ENCODE measurements at regions not wholly inside any gene's neighbourhood (a gene's known extent, or its start where the extent isn't known, plus 50 kb on each side); places are given as distances from the start of the nearest gene placed in this dataset.
"Not testable (repeated sequence)": the region's sequence is repeated elsewhere in the genome, so short reads cannot be mapped to it uniquely, and the experiment has no call there.

DNA sequence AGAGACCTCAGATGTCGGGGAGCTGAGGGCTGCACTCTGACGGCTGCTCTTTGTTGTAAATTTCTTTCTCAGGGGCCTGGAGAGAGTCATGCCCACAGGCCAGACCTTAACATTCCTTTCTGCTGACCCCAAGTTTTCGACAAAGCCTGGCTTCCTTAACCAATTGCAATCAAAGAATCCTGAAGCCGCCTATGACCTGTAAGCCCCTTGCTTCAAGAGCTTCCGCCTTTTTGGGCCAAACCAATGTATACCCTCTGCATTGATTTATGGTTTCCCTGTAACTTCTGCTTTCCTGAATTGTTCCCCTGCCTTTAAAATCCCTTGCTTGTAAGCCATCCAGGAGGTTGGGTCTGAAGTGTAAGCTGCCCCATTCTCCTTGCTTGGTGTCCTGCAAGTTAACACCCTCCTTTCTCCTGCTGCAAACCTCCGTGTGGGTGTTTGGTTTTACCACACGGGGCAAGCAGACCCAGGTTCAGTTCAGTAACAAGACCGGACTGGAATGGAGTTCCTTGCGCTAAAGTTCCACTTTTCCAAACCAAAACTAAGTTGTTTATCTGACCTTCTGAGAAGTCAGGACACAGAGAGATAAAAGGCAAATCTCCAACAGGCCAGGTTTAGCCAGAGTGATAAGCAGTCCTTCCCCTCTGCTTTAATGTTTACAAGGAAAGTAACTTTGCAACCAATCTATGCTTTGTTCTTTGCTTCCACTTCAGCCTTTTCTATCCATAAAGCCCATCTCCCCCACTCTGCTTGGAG, 141.6 kb downstream of the KCNJ12 start:
- FAIRE-seq = no peak

DNA sequence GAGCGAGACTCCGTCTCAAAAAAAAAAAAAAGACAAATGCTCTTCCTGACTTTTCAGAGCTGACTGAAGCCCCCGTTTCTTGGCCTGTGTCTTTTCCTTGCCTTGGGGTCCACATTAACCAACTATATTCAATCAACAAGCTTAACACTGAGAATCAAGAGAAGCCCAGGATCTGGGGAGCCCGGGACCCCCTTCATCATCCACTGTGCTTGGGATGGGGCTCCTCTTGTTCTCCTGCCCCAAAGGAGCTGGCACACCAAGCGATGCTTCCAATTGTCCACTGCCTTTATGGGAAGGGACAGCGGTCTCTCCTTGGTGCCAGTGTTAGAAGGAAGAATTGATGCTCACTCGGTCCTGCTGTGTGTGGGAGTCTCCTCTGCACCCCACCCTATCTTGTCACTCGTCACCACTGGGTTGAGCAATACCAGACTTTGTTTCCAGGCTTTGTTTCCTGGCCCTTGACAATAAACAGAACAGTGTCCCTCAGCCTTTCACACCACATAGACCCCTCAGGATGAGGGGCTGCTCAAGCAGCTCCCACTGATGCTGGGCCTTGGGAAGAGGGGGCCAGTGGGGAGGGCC, 146.7 kb downstream of the KCNJ12 start:
- no peak for FAIRE-seq

DNA sequence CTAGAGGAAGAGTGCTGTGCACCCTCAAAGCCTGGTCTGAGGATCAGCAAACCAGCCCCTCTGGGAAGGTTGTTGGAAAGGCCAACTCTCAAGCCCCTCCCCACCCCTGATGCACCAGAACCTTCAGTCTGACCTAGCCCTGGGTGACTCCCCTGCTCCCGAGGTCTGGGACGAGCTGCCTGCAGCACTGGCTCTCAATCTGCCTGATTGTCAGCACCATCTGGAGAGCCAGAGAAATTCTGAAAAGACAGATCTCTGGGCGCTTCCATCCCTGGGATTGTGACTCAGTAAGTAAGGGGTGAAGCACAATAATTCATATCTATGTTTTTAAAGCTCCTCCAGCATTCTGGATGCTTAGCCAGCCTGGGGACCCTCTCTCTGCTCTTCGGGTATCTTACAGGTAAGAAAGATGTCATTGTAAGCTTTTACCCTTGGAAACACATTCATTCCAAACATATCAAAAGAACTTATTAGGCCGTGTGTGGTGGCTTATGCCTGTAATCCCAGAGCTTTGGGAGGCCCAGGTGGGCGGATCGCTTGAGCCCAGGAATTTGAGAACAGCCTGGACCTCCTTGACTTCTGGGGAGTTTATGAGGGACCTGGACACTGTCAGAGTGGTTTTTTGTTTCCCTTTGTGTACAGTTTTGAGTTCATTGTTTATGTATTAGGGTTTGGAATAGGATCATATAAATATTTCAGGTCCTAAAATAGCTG, 147.5 kb downstream of the KCNJ12 start:
- FAIRE-seq = peak; percentile 77

DNA sequence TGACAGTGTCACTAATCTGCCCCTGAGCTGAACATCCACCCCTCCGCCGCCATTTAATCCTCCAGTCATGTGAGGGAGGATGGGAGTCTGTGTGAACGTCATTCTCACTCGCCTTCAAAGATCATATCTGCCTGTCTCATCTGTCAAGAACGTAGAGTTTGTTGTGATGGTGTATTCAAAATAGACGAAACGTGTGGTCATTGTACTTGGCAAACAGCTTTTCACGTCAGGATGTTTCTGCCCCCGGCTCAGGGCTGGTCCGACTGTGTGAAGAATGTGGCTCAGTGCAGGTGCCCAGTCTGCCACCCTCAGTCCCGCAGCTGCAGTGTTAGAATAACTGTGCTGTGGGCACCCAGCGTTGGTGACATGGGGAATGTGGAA, 148.0 kb downstream of the KCNJ12 start:
- no peak for FAIRE-seq

DNA sequence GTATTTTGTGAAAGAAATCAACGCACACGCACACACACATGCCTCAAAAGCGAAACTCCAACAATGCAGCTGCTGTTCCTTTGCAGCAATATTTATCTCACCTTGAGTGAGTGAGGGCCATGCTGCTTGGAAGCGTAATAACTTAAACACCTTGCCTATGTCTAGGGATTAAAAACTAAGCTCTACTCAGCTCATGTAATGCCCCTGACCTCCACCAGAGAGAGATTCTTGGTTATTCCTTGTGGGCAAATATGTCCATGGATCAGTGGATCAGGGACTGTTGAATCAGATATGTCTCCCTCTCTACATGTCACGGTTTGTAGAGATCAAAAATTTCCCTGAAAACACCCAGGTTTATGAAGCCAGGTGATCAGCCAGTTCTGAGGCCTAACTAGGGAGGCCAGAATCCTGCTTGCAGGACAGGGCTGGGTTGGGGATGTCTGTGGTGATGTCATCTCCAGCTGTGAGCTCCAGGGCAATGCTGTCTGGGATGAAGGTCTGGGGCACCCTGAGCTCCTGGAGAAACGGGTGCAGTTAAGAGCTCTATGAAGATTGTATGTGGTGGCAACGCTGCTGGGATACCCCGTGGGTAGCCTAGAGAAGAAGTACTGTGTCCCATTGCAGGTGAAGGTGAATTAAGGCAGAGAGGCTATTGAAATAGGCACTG, 149.4 kb downstream of the KCNJ12 start:
- FAIRE-seq = no peak

DNA sequence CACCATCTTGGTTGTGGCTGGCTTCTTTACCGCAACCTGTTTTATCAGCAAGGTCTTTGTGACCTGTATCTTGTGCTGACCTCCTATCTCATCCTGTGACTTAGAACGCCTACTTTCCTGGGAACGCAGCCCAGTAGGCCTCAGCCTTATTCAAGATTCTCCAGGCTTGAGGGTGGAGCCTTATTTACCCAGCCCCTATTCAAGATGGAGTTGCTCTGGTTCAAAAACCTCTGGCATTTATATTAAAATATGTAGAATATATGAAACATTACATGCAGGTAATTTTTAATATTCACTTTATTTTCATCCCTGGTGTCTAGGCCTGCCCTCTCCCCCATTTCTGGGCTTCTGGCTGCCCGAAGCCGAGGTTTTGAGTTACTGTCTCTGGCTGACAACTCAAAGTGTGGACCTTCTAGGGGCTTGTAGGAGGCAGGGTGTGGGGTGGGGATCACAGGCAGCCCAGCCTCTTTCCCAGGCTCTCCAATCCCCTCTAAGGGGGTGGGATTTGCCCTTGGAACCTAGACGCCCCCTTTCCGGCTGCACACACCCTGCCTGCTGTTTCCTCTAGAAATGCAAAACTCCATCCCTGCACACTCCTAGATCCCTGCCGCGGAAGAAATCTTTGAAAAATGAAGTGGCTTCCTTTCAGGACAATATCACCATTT, 152.0 kb downstream of the KCNJ12 start:
- FAIRE-seq = no peak

DNA sequence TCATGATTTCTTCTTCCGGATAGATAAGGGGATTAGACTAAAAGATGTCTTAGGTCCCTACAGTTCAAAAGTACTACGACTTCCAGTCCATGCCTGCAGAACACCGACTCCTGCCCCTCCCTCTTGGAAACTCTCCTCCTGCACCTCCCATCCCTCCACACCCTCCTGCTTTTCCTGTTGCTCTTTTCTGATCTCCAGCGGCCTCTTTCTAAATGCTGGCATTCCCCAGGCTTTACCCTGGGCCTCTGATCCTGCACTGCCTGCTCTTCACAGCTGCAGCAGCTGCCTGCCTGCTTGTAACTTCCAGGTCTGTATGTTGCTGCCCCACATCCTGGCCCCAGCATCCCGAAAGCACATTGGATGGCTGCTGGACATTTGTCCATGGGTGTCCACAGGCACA, 154.2 kb downstream of the KCNJ12 start:
- no peak for FAIRE-seq

DNA sequence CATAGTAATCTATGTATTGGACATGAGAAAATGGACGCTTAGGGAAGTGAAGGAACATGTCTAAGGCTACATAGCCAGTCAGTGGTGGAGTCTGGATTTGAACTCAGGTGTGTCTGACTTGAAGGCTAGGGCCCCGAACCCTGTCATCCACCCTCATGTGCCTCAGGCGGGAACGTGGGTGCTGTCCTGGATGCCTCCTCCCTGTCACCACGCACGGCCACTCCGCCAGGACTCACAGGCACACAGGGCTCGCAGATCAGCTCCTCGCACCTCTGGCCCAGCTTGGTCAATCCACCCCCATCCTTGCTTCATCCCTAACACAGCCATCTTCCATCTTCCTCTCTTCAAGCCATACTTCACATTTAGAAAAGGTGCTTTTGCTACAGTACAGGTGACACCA, 154.7 kb downstream of the KCNJ12 start:
- FAIRE-seq = no peak

DNA sequence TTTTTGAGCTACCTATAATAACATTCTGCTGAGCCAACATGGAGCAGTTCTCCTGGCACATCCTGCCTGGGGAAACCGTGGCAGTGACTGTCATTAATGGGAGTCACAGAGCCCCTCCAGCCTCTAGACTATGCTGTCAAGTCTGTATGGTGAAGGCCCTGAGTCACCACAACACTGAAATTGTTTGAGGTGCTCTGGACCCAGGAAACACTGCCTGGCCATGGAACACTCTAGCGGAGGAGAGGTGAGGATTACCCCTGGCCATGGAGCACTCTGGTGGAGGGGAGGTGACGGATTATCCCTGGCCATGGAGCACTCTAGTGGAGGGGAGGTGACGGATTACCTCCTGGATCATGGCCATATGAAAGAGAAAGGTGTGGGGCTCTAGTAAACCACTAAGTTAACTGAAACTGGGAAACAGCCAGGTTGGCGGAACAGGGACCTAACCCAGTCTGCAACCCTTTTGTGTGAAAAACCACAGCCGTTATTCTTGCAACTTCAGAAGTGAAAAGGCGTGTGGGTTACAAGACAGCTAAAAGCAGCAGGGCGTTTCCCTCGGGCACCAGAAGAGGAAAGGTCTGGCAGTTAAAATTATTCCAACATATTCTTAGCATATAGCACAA, 156.7 kb downstream of the KCNJ12 start:
- no peak for FAIRE-seq

DNA sequence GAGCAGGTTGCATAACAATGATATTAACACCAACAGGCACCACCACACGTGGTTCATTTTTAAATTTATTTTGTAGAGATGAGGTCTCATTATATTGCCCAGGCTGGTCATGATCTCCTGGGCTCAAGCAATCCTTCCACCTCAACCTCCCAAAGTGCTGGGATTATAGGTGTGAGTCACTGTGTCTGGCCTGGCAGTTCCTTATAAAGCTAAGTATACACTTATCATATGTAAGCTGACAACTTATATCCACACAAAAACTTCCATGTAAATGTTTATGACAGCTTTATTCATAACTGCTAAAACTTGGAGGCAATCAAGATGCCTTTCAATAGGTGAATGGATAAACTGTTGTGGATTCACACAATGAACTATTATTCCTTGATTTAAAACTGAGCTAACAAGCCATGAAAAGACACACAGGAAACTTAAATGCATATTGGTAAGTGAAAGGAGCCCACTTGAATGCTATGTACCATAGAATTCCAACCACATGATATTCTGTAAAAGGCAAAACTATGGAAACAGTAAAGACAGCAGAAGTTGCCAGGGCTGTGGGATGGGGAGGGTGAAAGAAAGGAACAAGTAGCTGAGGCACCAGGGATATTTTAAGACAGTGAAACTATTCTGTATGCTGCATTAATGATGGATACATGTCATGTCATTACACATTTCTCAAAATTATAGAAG, 156.5 kb upstream of the KCNJ18 start:
- FAIRE-seq = no peak

DNA sequence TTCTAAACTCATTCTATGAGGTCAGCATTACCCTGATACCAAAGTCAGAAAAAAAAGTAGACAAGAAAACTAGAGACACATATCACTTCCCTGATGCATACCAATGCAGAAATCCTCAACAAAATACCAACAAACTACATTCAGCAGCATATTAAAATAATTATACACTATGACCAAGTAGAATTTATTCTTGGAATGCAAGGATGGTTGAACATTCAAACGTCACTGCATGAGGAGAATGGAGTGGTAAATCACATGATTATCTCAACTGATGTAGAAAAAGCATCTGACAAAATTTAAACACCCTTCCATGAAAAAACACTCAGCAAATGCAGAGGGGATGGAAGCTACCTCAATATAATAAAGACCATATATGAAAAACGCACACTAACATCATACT, 155.0 kb upstream of the KCNJ18 start:
- FAIRE-seq = no peak

DNA sequence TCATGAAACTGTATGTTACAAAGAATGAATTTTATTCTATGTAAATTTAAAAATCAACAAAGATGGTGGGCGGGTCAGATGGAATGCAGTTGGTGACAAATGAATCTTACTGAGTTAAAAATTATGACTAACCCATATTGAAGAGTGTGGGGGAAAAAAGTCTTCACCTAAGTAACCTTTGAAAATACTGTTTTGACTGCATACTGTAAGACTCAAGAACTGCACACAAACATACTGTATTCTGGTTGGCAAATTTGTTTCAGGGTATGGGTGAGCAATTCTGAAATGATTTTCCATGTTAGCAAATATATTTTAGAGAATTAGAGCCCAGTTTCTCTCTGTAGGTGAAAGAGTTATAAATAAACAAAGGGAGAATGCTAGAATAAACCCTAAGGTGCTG, 153.7 kb upstream of the KCNJ18 start:
- no peak for FAIRE-seq

DNA sequence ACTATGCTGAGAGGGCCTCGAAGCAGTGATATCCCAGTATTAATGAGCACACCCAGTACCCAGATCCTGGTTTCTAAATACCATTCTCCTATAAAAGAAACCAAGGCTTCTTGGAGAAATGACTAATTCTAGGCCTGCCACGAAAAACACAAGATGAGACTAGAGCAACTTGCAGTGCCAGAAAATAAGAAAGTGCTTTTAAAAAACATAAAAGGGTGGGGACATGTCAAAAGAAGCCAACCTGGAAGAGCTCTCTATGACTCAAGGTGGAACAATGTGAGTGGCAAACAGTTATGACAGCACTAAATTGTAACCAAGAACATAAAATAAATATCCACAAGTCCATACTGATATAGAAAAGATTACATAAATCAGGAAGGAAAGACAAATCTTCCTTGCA, 153.2 kb upstream of the KCNJ18 start:
- FAIRE-seq = no peak

DNA sequence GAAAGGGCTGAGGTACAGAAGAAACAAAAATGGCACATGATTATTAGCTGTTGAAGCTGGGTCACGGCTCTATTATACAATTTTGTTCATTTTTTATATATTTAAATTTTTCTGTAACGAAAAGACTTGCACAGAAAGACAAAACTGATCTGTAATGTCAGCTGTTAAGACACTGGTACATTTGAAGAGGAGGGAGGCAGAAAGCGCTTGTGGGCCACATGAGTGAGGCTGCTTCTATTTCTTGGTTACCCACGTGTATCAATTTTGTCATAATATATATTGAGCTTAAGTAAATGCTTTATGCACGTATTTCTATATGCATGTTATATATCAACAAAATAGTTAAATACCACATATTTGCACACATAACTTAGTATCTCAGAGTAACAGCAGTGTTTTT, 151.8 kb upstream of the KCNJ18 start:
- no peak for FAIRE-seq

DNA sequence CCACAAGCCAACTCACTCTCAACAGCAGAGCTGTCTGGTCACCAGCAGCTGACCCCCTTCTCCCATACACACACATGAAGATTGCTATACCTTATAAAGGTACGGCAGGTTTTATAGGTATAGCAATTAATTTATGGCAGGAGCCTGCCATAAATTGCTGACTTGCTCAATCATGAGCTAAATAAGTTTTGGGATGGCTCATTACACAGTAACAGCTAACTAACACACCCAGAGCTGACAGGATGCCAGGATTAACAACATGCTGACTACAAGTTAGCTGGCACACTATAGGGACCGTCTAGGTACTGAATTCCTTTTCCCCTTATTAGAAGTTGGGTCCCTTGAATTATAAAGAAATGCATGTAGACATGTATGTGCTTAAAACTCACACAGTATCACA, 150.3 kb upstream of the KCNJ18 start:
- no peak for FAIRE-seq

DNA sequence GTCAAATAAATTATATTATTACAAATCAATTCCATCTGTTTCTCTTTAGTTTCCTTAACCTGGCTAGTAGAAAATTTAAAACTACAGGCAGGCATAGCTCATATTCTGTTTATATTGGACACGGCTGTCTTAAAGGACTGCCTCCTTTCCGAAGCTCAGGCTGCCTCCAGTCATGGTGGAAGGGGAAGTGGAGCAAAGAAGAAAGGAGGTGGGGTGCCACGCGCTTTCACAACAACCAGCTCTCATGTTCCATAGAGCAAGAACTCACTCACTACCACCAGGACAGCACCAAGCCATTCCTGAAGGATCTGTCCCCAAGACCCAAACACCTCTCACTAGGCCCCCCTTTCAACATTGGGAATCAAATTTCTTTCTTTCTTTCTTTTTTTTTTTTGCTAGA, 149.3 kb upstream of the KCNJ18 start:
- no peak for FAIRE-seq

DNA sequence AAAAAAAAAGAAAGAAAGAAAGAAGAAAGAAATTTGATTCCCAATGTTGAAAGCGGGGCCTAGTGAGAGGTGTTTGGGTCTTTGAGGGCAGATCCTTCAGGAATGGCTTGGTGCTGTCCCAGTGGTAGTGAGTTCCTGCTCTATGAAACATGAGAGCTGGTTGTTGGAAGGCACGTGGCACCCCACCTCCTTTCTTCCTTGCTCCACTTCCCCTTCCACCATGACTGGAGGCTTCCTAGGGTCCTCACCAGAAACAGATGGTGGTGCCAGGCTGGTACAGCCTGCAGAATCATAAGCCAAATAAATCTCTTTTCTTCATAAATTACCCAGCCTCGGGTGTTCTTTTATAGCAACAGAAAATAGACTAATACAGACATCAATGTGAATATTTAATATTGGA, 147.3 kb upstream of the KCNJ18 start:
- no peak for FAIRE-seq

DNA sequence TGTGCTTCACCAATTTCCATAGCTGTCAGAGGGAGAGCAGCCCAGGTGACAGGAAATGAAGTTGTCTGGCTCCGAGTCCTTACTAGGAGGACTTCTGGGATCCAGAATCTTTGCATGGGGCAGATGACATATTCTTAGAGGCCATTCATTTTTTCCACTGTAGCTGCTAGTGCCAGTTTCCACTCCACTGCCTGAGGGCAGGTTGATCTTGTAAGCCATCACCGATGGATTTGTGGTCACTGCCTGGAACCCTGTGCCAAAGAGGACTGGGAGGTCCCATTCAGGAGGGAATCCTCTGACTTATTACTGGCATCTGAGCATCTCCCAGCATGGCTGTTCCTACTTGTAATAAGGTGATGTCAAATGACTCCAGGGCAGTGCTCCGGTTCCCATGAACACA, 144.1 kb upstream of the KCNJ18 start:
- FAIRE-seq = no peak

DNA sequence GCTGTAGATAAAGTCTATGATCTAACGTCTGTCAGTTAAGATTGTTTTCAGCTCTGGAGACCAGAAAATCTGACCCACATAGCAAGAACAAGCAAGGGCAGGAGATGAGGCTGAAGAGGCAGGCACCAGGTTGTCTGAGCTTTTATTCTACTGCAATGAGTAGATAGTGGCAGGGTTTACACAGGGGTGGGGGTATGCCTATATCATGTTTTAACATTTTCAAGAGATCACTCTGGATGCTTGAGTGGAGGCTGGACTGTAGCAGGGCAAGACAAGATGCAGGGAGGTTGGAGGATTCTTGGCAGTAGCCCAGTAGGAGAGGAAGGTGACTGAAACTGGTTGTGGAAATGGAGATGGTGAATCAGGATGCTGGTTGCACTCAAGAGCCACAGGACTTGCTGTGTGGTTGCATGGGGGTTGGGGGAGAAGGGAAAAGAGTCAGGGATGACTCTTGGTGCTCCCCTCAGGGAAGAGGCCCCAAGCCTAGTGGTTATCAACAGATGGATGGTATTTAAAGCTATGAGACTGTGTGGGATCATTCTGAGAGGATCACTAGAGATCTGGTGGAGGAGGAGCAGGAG, 143.1 kb upstream of the KCNJ18 start:
- FAIRE-seq = no peak

DNA sequence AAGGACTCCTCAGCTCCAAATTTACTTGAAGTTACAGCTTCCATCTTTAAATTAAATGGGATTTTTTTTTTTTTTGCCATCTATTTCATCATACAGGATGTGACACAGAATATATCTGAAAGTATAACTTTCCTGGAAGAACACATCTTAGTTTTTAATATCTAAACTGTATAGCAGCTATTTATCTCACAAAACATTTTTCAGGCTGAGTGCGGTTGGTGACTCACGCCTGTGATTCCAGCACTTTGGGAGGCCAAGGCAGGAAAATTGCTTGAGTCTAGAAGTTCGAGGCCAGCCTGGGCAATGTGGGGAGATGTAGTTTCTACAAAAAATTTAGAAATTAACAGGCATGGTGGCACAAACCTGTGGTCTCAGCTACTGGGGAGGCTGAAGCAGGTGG, 142.3 kb upstream of the KCNJ18 start:
- not testable (repeated sequence) for FAIRE-seq

DNA sequence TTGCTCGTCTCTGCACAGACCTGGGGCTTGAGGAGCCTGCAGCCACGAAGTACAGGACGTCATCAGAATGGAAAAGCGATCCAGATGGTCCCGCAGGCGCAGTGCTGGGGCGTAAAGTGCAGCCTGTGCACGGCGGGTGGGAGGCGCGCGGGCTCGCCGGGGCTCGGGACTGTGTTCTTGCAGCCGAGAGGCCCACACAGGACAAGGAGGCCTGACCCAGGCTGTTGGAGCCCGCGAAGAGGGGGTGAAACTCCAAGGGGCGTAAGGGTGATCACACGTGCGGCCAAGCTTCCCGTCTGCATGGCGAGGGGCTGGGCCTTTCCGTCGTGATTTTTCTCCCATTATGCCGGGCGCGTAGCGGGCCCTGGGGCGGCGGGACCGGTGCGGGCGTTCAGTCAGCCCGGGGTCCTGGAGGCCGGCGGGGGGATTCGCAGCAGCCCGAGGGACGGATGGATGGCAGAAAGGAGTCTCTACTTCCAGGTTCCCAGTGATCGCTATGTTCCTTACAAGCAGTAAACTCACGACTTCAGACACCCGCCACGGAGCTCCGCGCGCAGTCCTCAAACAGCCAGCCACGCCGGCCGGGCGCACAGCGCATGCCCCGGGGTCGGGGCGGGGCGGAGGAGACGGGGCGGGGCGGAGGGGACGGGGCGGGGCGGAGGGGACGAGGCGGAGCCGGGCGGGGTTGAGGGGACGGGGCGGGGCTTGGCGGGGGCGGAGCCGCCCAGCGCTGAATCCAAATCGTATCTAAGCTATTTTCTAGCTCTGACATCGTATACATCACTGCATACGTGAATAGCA, 141.0 kb upstream of the KCNJ18 start:
- no peak for FAIRE-seq

All from endometrium (tissue), 2 donors.